ENCODE measurements at regions not wholly inside any gene's neighbourhood (a gene's known extent, or its start where the extent isn't known, plus 50 kb on each side); places are given as distances from the start of the nearest gene placed in this dataset.
"Not testable (repeated sequence)": the region's sequence is repeated elsewhere in the genome, so short reads cannot be mapped to it uniquely, and the experiment has no call there.

- no peaks in the 10 kb centered on the region for H3K36me3 ChIP-seq (ENCODE audit: control insufficient read depth, insufficient read depth, low read length)
- no peak for TF ChIP-seq CTCF (IDR thresholded peaks at IDR 0.05; ENCODE audit: insufficient read depth, low read length, severe bottlenecking)
- H3K4me3 ChIP-seq (ENCODE audit: low read depth, low read length), result no peak overlapping the region
- FAIRE-seq (no peak), DNase-seq (ENCODE audit: low read depth) (no peak)
- no peaks in the 10 kb centered on the region for H3K27me3 ChIP-seq (ENCODE audit: control insufficient read depth, insufficient read depth, low read length)
These were observed 104.0 kb upstream of the PRSS16 start for GRCh38 chr6:27143474-27144026.

- no peak for FAIRE-seq
- no peak for TF ChIP-seq CTCF (IDR thresholded peaks at IDR 0.05; ENCODE audit: insufficient read depth, low read length, severe bottlenecking)
- DNase-seq (ENCODE audit: low read depth), result no peak
- H3K27me3 ChIP-seq (ENCODE audit: control insufficient read depth, insufficient read depth, low read length), result no peaks in the 10 kb centered on the region
- no peaks in the 10 kb centered on the region for H3K36me3 ChIP-seq (ENCODE audit: control insufficient read depth, insufficient read depth, low read length)
- H3K4me3 ChIP-seq (ENCODE audit: low read depth, low read length), result no peak overlapping the region
These were observed 102.8 kb upstream of the PRSS16 start for GRCh38 chr6:27144740-27145079.

GRCh38 chr6:27145731-27146455, 101.6 kb upstream of the PRSS16 start:
- DNase-seq (ENCODE audit: low read depth), result peak; percentile 86
- no peak for FAIRE-seq
- Histone ChIP-seq H3K36me3 (ENCODE audit: control insufficient read depth, insufficient read depth, low read length) (no peaks in the 10 kb centered on the region), H3K27me3 (ENCODE audit: control insufficient read depth, insufficient read depth, low read length) (no peaks in the 10 kb centered on the region), H3K4me3 (ENCODE audit: low read depth, low read length) (peak overlapping the region; percentile 52)
- no peak for TF ChIP-seq CTCF (IDR thresholded peaks at IDR 0.05; ENCODE audit: insufficient read depth, low read length, severe bottlenecking)

- not testable (repeated sequence) for H3K27me3 ChIP-seq (ENCODE audit: control insufficient read depth, insufficient read depth, low read length); H3K36me3 ChIP-seq (ENCODE audit: control insufficient read depth, insufficient read depth, low read length); FAIRE-seq; DNase-seq (ENCODE audit: low read depth)
- peak overlapping the region; percentile 52 for H3K4me3 ChIP-seq (ENCODE audit: low read depth, low read length)
These were observed 101.1 kb upstream of the PRSS16 start for GRCh38 chr6:27146456-27146705.

- DNase-seq (ENCODE audit: low read depth), result peak; percentile 99
- H3K4me3 ChIP-seq (ENCODE audit: low read depth, low read length), result peak overlapping the region; percentile 52
- no peak for FAIRE-seq
- H3K36me3 ChIP-seq (ENCODE audit: control insufficient read depth, insufficient read depth, low read length), result no peaks in the 10 kb centered on the region
- TF ChIP-seq CTCF (IDR thresholded peaks at IDR 0.05; ENCODE audit: insufficient read depth, low read length, severe bottlenecking), result no peak
- H3K27me3 ChIP-seq (ENCODE audit: control insufficient read depth, insufficient read depth, low read length), result no peaks in the 10 kb centered on the region
These were observed 100.6 kb upstream of the PRSS16 start for GRCh38 chr6:27146706-27147505.

- no peak for FAIRE-seq
- no peaks in the 10 kb centered on the region for H3K27me3 ChIP-seq (ENCODE audit: control insufficient read depth, insufficient read depth, low read length)
These were observed 99.1 kb upstream of the PRSS16 start for GRCh38 chr6:27148404-27148795.

More at GRCh38 chr6:27148404-27148795, 99.1 kb upstream of the PRSS16 start:
- no peak for DNase-seq (ENCODE audit: low read depth)
- no peak for TF ChIP-seq CTCF (IDR thresholded peaks at IDR 0.05; ENCODE audit: insufficient read depth, low read length, severe bottlenecking)
- Histone ChIP-seq H3K36me3 (ENCODE audit: control insufficient read depth, insufficient read depth, low read length) (no peaks in the 10 kb centered on the region), H3K4me3 (ENCODE audit: low read depth, low read length) (no peak overlapping the region)

Measured in bronchial epithelial cell (primary cell).